ENCODE measurements at regions not wholly inside any gene's neighbourhood (a gene's known extent, or its start where the extent isn't known, plus 50 kb on each side); places are given as distances from the start of the nearest gene placed in this dataset.

DNA sequence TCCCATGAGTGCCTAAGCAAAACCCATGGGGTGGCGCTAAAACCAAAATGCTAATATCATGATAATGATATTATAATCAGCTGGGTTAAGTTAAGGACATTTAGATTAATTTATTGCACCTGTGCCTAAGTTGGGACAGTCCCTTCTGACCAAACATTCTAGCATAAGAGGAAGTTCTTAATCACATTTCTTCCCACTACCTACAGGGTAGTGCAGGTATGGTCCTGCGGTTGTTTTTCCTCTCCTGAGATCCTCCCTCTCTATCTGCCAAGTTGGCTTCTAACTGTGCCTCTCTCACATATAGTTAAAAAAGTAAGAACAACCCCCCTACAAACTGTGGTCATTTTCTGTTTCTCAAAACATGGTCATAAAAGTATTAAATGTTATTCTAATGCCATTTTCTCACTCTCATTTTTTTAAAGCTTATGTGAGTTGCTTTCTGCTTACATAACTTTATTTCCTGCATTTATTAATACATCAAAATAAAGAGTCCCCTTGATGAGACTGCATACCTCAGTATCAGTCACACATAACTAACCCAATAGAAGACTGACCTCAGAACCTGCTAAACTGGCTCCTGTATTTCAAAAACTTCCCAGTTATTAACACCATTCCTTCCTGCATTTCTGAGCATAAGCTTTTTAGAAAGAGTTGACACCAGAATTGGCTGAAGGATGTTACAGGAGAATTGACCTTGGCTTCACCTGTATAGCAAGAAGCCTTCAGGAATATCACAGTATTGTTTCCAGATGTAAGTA, 1332.5 kb downstream of the FSTL5 start:
- DNase-seq (ENCODE audit: low spot score): no peak

DNA sequence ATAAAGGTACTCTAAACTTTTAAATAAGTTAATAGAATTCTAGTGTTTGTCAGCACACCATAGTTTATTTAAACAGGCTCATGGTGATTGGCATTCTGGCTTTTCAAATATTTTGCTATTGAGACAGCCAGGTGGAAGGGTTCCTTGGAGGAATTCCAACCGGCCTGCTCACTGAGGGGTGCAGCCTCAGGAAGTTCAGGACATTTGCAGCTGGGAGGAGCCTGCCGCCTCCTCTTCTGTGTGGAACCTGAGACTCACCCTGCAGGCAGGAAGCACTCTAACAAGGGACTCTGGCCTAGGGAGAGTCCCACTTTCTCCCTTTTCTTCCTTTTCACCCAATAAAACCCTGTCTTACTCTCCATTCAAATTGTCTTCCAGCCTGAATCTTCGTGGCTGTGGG, 1328.0 kb downstream of the FSTL5 start:
- no peak for DNase-seq (ENCODE audit: low spot score)

DNA sequence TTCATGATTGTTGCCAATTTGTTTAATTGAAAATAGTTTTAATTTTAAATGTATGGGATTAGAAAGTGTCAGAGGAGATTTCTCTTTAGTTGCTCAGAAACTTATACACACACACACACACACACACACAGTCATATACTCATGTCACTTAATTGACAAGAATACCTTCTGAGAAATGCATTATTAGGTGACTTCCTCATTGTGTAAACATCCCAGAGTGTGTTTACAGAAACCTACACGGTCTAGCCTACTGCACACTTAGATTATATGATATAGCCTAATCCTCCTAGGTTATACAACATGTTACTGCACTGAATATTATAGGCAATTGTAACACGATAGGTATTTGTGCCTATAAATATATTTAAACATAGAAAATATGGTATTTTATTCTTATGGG, 1327.4 kb downstream of the FSTL5 start:
- no peak for DNase-seq (ENCODE audit: low spot score)

DNA sequence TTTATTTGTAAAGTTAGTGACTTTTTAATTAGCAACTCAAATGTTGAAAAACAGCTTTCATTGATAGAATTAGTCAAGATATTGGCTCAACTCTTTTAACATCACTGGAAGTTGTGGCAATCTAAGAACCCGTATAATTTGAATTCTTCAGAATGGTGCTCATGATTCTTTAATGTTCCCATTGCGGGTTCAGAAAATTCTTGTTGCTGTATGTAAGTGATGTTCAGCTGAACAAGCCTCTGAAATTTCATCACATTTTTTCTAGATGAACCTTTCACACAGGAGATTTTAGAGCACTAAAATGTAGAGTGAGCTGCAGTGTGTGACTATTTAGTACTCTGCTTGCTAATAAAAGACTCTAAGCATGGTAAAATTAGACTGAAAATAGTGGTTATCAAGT, 1317.7 kb downstream of the FSTL5 start:
- no peak for DNase-seq (ENCODE audit: low spot score)

DNA sequence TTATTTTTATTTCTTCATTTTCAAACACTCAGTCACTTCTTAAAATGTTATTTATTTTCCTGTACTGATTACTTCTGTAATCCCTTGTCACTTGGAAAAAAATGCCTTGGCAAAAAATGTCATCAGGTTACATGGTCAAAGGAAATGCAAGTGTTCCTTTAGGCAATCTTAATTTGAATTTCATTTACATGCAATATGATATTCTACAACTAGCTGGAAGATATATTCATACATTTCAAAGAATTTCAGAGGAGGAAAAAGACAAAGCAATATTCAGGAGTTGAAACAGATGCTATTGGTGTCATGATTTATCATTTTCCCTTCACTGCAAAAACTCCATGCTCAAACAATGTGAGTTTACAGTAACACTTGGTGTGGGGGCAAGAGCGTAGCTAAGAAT, 1316.6 kb downstream of the FSTL5 start:
- DNase-seq (ENCODE audit: low spot score): no peak

DNA sequence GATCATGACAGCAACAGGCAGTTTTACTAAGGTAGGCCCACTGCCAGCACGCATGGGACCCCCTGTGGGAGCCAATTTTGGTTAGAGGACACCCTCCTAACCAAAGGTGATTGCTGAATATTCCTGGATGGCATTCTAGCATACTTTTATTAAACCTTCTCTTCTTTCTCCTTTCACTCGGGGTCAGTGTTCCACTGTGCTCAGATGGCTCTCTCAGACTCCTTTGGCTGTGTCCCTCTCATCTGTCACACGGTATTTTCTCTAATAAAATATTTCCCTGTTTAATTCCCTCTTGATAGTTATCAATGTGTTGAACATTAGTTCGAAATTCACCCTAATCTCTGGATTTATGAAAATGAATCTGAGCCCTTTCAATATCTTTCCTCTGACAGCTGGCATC, 1315.3 kb downstream of the FSTL5 start:
- DNase-seq (ENCODE audit: low spot score): no peak

DNA sequence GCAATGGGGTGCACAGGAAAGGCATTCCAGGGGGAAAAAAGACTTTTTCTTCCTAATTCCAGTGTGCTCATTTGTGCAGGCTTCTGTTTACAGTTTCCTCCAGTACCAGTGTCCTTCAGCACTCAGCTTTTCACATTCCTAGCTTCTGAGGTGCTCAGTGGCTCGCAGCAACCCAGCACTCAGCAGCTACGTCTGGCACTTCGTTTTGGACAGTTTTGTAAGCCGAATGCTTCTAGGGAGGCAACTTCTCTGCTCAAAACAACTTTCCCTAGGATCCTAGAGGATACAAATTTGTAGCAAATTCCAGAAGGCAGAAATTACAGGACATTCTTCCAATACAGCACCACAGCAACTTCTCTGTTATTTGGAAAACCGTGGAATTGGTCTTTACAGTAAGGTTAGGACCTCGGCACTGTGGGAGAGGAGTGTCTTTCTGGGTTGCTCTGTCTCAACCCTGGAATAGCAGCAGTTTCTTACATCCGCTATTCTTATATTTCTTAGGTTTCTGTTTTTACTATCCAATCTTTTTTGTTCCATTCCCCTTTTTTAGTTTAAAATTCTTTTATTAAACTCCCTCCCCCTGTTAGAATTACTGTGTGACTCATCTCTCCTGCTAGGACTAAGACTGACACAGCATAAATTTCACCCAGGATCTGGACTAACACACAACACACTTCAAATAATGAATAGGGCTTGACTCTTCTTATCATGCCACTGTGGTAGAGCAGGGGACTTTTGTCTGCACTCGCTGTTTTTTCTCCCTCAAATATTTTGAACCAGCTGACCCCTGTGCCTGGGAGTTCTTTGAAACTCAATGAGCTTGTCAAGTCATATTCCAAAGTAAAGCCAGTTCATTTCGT, 1314.7 kb downstream of the FSTL5 start:
- no peak for DNase-seq (ENCODE audit: low spot score)

DNA sequence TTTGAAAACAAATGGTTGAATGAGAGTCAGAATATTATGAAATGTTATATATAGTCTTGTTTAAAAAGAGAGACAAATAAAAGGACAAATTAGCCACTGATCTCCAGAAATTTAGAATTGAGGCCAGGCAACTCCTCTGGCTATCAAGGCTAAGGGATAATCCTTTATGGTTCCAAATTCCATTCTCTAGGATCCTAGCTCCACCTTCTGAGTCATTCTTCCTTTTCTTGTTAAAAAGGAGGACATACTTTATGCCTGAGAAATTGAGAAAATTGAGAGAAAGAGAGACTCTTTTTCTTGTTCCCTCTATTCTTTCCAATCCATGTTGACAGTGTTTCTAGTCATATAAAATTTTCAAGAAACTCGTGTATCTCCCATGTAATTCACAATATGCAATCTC, 1299.5 kb downstream of the FSTL5 start:
- DNase-seq (ENCODE audit: low spot score): no peak

DNA sequence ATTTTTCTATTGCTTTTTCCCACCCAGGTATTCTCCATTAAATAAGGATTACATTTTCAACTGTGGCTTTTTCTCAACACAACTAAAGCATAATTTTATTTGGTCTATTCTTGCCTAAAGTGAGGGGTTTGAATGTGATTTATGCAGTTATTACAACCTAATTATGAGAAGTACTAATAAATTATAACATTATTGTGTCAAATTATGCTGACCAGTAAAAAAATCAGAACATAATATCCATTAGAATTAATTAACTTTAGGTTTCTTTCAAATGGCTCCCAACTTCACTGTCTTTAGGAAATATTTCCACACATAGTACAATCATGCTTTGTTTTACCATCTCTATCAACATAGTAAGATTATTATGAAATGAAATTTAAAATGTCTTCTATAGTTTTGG, 1293.9 kb downstream of the FSTL5 start:
- no peak for DNase-seq (ENCODE audit: low spot score)

DNA sequence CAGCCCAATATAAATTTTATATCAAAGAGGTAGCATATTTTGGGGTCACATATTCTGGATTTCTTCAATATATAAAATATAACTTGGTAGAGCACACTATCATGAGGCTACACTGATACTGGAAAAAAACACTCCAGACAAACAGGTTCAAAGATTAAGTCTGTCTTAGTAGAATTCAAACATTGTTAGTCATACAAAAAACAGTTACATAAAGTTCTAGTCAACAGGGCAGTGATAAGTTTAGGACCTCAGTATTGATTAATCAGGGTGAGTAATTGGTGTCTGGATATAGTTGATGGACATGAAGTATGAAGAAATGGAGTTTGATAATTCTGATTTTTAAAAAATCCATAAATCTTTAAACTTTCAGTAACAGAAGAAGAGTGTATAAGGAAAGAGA, 1291.3 kb downstream of the FSTL5 start:
- no peak for DNase-seq (ENCODE audit: low spot score)

DNA sequence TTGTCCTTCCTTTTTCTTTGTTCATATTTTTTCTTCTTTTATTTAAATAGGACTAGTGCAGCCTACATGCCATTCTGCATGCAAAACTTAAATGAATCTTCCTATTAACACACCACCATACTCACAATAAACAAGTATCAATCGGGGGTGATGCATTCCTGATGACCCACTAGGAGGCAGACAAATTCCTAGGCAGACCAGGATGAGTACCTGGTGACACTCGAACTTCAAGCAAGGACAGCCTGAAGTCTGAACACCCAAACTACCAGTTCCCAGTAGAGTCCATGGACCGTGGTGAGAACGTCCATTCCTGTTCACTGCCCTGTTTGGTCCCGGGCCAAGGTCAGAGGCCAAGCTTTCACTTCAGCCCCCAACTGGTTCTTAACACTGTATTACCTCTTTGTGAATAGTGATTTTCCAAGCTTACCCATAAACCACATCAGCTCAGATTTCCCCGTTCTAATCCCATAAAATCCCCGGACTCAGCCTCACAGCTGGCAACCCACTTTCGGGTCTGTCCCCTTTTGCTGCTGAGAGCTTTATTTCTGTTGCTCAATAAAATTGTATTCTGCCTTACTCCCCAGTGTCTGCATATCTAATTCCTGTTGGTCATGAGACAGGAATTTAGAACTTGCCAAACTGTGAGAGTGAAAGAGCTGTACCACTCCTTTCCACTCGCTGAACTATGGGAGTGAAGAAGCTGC, 1286.6 kb downstream of the FSTL5 start:
- no peak for DNase-seq (ENCODE audit: low spot score)

DNA sequence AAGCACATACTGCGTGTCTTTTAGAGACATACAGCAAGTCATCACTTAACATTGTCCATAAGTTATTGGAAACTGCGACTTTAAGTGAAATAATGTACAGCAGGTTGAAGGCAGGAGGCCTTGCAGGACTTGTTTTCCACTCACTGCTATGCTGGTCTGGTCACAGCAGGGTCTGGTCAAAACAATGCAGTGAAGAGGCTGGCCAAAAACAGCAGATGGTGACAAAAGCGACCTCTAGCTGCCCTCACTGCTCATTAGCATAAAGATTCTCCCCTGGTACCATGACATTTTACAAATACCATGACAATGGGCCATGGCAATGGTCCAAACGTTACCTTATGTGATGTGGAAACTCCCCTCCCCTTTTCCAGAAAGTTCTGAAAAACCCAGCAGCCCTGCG, 1283.6 kb downstream of the FSTL5 start:
- DNase-seq (ENCODE audit: low spot score): no peak

DNA sequence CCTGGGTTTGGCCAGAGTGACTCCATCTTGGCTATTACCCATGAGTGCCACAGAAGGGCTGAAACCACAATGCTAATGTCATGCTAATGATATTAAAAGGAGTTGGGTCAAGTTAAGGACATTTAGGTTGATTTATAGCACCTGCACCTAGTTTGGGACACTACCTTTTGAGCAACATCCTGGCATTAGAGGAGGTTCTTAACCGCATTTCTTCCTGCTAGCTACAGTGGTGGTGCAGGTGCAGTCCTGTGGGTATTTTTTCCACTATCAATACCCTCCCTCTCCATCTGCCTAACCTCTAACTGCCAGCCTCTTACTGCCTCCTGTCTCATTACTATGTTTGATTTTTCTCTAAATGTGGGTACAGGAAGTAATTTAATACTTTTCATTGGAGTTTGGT, 1276.1 kb downstream of the FSTL5 start:
- no peak for DNase-seq (ENCODE audit: low spot score)

DNA sequence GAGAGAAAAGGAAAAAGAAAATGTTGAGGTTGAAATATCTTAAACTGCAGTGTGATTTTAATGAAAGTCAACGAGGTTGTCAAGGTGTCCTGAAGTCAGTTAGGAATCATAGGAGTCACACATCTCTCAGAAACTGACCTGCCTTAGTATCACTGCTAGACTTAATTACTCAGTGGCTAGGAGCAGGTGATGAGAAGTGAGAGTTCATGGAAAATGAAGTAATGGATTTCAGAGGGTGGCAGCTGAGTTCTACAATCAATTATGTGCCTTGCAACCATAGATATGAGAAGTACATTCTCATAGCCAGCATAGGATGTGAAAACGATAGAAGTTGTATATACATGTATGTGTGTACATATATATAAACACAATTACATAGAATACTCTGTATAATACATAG, 1269.7 kb downstream of the FSTL5 start:
- DNase-seq (ENCODE audit: low spot score): no peak

DNA sequence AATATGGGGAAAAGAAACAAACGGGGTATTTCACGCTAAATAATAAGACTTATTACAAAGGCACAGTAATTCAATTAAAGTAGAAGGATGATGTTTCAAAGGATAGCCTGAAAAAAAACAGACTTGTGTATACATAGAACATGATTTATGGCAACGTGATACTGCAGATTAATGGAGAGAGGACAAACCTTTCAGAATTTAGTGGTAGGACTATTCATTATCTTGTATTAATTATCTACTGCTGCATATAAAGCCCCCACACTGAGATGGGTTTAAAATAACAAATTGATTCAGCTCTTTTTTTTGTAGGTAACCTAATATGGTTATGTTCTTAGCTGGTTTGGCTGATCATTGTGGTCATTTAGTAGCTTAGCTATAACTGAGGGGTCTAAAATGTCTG, 1269.0 kb downstream of the FSTL5 start:
- DNase-seq (ENCODE audit: low spot score): peak; percentile 15

DNA sequence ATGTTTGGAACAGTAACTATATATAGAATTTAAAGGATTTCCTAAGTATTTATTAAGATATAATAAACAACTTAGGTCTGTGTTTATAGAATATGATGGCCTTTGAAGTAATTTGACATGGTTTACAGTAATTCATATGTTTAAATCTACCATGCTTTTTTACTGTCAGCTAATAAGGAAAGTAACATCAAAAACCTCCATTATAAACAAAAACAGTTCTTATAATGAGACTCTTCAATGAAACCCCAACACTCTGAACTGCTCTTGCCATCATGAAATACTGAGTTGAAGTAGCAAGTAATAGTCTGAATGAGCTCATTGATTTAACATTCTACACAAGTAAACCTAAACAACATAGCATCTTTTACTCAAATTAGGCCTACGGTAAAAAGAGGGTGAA, 1236.5 kb downstream of the FSTL5 start:
- DNase-seq (ENCODE audit: low spot score): no peak

DNA sequence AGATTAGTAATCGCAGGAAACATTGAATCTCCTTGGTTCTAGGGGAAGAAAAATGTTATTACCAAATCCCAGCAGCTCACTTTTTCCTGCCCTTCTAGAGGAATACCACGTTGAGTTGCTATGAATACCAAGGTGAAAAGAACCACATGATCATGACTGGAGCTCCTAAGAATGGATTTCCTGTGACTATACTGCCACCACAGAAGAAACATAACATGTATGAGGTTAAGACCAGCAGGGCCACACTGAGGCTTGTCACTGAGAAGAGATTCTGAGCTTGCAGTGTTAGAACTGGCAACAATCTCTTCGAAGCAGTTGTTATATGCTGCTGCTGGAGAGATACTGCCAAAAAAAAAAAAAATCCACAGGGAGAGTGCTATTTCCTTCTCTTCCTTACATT, 1235.3 kb downstream of the FSTL5 start:
- DNase-seq (ENCODE audit: low spot score): no peak

DNA sequence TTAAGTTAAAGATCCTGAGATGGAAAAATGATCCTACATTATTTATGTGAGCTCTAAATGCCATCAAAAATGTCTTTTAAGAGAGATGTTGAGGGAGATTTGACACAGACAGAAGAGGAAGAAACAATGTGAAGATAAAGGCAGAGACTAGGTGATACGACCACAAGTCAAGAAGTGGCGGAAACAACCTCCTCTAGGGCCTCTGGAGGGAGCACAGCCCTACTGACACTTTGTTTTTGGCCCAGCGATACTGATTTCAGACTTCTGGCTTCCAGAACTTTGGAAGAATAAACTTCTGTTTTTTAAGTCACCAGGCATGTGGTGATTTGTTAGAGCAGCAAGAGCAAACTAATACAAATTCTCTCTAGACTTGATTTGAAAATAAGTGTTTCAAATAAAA, 1216.1 kb downstream of the FSTL5 start:
- no peak for DNase-seq (ENCODE audit: low spot score)

DNA sequence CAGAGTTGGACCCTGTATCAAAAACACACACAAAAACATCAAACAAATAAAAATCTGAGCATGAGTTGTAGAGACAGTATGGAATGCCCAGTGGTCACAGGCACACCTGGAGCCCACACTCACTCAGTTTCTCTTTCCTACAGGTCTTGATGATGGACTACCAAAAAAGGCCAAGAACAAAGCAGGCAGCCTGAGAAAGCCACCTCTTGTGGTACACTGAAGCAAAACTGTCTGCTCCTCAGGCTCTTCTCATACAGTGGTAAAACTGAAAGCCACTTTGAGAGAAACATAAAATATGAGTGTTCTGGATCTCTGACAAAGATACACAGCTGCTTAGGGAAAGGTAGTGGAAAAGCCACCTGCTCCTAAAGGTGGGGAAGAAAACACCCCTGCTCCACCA, 1206.9 kb downstream of the FSTL5 start:
- no peak for DNase-seq (ENCODE audit: low spot score)

DNA sequence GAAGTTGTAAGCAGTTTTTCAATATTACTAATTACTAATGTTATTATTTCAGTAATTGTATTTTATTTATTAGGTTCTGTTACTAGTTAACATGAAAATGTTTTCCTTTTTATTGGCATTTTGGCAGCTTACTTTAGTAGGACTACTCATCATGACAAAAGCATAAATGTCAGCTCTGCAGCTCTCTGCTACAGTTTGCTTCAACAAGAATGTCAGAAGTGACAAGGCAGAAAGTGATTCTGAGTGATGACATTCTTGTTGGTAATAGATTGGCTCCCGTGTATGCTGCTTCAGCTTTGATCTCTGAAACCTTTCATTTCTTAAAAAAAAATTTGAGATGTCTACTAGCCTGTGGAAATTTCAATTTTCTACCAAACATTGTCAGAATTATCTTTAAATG, 1193.9 kb downstream of the FSTL5 start:
- DNase-seq (ENCODE audit: low spot score): no peak

DNA sequence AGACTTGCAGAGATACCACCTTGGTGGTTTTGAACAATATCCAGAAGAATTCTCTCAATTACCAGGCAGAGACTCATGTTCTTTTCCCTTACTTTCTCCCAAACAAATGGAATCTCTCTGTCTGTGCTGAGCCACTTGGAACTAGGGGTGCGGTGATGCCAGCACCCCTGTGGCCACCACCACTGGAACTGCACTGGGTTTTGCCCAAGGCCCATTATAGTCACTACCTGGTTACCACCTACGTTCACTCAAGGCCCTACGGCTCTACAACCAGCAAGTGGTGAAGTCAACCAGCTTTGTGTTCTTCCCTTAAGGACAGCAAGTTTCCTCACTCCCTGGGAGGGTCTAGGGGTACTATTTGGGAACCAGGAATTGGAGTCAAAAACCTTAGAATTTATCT, 1183.7 kb downstream of the FSTL5 start:
- no peak for DNase-seq (ENCODE audit: low spot score)

DNA sequence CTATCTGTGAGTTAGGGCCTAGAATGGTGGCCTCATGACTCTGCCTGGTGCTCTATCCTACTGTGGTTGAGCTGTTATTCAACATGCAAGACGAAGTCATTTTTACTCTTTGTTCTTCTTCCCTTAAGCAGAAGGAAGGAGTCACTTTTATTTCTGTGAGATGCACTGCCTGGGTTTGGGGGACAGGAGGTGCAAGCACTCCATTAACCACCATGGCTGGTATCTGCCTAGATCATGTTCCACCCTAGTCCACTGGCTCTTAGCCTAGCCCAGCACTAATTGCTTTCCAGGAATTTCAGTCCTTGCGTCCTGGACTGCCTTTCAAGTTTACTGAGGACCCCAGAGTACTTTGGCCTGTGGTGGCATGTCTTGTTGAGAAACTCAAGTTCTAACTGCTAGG, 1182.7 kb downstream of the FSTL5 start:
- DNase-seq (ENCODE audit: low spot score): no peak

DNA sequence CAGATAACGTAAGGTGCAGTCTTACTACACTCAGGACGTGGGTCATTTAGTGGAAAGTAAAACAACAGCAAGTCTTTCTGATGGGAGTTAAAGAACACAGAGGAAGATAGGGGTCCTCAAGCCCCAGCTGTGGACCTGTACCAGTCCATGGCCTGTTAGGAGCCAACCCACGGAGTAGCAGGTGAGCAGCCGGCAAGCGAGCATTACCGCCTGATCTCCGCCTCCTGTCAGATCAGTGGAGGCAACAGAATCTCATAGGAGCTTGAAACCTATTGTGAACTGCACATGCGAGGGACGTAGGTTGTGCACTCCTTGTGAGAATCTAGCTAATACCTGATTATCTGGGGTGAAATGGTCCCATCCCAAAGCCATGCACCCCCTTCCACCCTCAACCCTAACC, 1180.8 kb downstream of the FSTL5 start:
- DNase-seq (ENCODE audit: low spot score): no peak
